ENCODE measurements at regions not wholly inside any gene's neighbourhood (a gene's known extent, or its start where the extent isn't known, plus 50 kb on each side); places are given as distances from the start of the nearest gene placed in this dataset.
A peak's percentile ranks its signal among the peaks of the same experiment; 100 is the strongest.

- TF ChIP-seq THRA (CRISPR knock-in tag; IDR thresholded peaks at IDR 0.05; ENCODE audit: borderline replicate concordance) (peak; percentile 89), POLR2G (IDR thresholded peaks at IDR 0.05; ENCODE audit: low read depth, low read length) (peak; percentile 87), HNF1B (CRISPR knock-in tag; IDR thresholded peaks at IDR 0.05) (peak; percentile 99), GZF1 (CRISPR knock-in tag; IDR thresholded peaks at IDR 0.05) (peak; percentile 58; the same call in 1 of the 2 replicates), THAP7 (CRISPR knock-in tag; IDR thresholded peaks at IDR 0.05) (peak; percentile 90), TP53 (CRISPR knock-in tag; conservative IDR thresholded peaks at IDR 0.05) (peak; percentile 79; the same call in 1 of the 2 replicates), MED8 (CRISPR knock-in tag; IDR thresholded peaks at IDR 0.05; ENCODE audit: insufficient replicate concordance) (peak; percentile 52), MEIS2 (CRISPR knock-in tag; IDR thresholded peaks at IDR 0.05) (peak; percentile 85), EED (CRISPR knock-in tag; IDR thresholded peaks at IDR 0.05) (peak; percentile 97), LBX2 (CRISPR knock-in tag; IDR thresholded peaks at IDR 0.05; ENCODE audit: borderline replicate concordance) (peak; percentile 21), ELF4 (CRISPR knock-in tag; IDR thresholded peaks at IDR 0.05; ENCODE audit: borderline replicate concordance) (peak; percentile 98), MXD3 (CRISPR knock-in tag; IDR thresholded peaks at IDR 0.05) (peak; percentile 51; the same call in 1 of the 2 replicates), KLF6 (CRISPR knock-in tag; IDR thresholded peaks at IDR 0.05) (peak; percentile 90), ZNF792 (CRISPR knock-in tag; IDR thresholded peaks at IDR 0.05) (peak; percentile 73; the same call in 1 of the 2 replicates), PAX8 (CRISPR knock-in tag; IDR thresholded peaks at IDR 0.05; ENCODE audit: borderline replicate concordance) (peak; percentile 71; the same call in 1 of the 2 replicates), SRY (CRISPR knock-in tag; IDR thresholded peaks at IDR 0.05) (peak; percentile 94), MTF2 (CRISPR knock-in tag; IDR thresholded peaks at IDR 0.05; ENCODE audit: borderline replicate concordance) (peak; percentile 59; the same call in 1 of the 2 replicates), ZSCAN21 (CRISPR knock-in tag; IDR thresholded peaks at IDR 0.05; ENCODE audit: borderline replicate concordance) (peak; percentile 75; the same call in 1 of the 2 replicates), TFAP4 (IDR thresholded peaks at IDR 0.05; ENCODE audit: borderline replicate concordance, low read depth) (peak; percentile 75; the same call in 1 of the 2 replicates), ZNF703 (CRISPR knock-in tag; IDR thresholded peaks at IDR 0.05; ENCODE audit: borderline replicate concordance) (peak; percentile 84; the same call in 1 of the 2 replicates), NCOA2 (CRISPR knock-in tag; IDR thresholded peaks at IDR 0.05) (peak; percentile 48), KMT2B (CRISPR knock-in tag; IDR thresholded peaks at IDR 0.05) (peak; percentile 95)
Measured at GRCh38 chr20:28602403-28603217, 2654.9 kb upstream of the DEFB115 start (continued).

Measured in HepG2 (cell line).